Vagina (tissue), 2 donors: ENCODE measurements at regions not wholly inside any gene's neighbourhood (a gene's known extent, or its start where the extent isn't known, plus 50 kb on each side); places are given as distances from the start of the nearest gene placed in this dataset.

ENCODE experiments used
- CTCF ChIP-seq, 3 experiments: fragments of 450-650 bp in 2 of 3; fragments of 200-600 bp in 1 of 3; sonication (generic) in 1 of 3; IDR thresholded peaks; one replicate each; pipeline ENCODE4 v1.5.1; 2017 to 2019; ENCODE audit warnings: antibody characterized with exemption in 3 of 3, mild to moderate bottlenecking in 2 of 3, moderate library complexity in 2 of 3
- POLR2A ChIP-seq, 2 donors: fragments of 450-650 bp; IDR thresholded peaks; one replicate each; pipeline ENCODE4 v1.6.1; 2017; ENCODE audit warnings: antibody characterized with exemption in 2 of 2, mild to moderate bottlenecking in 2 of 2, moderate library complexity in 2 of 2

GRCh38 chr6:41429506-41430504 is 94.4 kb downstream of the NCR2 start:
- TF ChIP-seq CTCF (IDR thresholded peaks at IDR 0.05) = no peak
- TF ChIP-seq POLR2A (IDR thresholded peaks at IDR 0.05) = no peak
